ENCODE measurements at regions not wholly inside any gene's neighbourhood (a gene's known extent, or its start where the extent isn't known, plus 50 kb on each side); places are given as distances from the start of the nearest gene placed in this dataset.

- peak; percentile 47 for DNase-seq (ENCODE audit: low read depth)
Observed at GRCh38 chr11:76721755-76722677, 51.5 kb upstream of the LRRC32 start.

GRCh38 chr11:76723142-76723541 is 52.6 kb upstream of the LRRC32 start:
- DNase-seq (ENCODE audit: low read depth), result no peak

DNA sequence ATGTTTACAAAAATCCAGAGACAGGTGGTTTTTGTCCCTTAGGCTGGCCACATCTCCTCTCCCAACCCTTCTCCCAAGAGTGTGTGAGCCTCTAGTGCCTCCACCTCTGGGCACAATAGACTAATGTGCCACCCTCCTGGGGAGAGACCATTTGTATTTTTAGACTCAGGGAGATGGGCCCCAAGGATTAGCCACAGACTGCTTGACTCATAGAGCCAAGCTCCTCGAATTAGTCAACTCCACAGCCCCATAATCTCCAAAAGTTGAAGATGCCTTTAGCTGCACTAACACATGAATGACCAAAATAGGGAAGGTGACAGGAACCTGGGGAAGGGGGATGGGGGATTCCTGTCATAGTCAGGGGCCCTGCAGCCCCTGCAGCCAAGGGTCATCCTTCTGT is 53.0 kb upstream of the LRRC32 start:
- DNase-seq (ENCODE audit: low read depth), result no peak

DNA sequence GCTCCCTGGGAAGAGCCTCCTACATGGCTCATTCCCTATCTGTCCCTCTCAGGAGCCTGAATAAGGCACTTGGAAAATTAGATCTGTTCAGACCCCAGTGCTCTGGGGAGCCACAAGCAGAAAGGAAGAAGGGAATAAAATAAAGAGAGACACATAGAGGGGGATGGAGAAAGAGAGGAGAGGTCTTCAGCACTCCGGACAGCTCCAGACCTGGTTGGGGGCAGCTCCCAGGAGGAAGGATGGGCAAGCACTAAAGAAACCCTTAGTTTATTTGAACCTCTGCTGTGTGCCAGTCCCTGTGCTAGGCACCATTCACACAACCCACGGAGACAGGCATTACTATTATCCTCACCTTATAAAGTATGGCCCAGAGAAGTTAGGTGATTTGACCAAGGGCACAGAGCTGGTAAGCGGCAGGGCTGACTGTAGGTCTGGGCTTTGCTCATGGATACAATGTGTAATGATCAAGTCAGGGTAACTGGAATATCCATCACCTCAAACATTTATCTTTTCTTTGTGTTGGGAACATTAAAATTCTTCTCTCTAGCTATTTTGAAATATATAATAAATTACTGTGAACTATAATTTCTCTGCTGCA is 53.7 kb upstream of the LRRC32 start:
- DNase-seq (ENCODE audit: low read depth), result no peak

GRCh38 chr11:76728227-76728626 is 54.9 kb upstream of the TSKU start:
- DNase-seq (ENCODE audit: low read depth), result no peak

DNA sequence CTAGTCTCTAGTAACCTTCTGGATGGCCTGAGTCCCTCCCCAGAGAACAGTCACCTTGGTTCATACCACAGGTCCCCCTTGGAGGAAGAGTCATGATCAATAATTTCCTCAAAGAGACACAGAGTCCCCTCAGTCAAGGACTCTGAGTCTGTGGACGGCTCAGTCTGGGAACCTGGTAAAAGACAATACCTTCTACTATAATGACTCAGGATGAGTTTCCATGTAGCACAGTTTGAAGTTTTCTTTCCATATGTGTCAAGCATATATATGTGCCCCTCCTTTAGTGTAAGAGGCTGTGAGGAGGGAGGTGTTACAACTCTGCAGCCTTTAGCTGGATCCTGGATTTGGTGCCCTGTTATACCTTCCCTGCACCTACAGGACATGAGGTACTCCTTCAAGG is 54.4 kb upstream of the TSKU start:
- DNase-seq (ENCODE audit: low read depth), result no peak

- DNase-seq (ENCODE audit: low read depth), result no peak
Observed at GRCh38 chr11:76729214-76729613, 53.9 kb upstream of the TSKU start.

GRCh38 chr11:76730887-76731565 is 52.1 kb upstream of the TSKU start:
- DNase-seq (ENCODE audit: low read depth), result no peak

DNA sequence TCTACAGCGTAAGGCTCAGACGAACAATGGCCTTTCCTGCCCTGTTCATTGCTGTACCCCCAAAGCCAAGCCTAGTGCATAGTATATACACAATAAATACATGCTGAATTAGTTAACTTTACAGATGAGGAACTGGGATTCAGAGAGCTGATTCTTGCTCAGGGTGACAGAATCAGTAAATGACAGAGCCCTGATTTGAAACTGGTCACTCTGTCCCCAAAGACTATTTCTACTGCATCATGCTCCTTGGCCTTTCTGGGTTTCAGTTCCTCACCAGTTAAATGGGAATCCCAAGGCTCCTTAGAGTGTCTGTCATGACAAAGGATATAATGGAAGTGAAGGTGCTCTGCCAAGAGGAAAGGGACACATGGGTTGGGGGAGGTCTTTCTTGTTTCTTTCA is 50.5 kb upstream of the TSKU start:
- no peak for DNase-seq (ENCODE audit: low read depth)

Measured in T follicular helper cell (primary cell).